ENCODE measurements at regions not wholly inside any gene's neighbourhood (a gene's known extent, or its start where the extent isn't known, plus 50 kb on each side); places are given as distances from the start of the nearest gene placed in this dataset.

GRCh38 chr13:68369739-68370138 is 1139.6 kb upstream of the PCDH9 start:
- FAIRE-seq, result peak; percentile 5
- Histone ChIP-seq H3K9me3 (ENCODE audit: insufficient read depth, low read depth, low read length) (no peaks in the 10 kb centered on the region), H3K4me3 (ENCODE audit: insufficient read depth, low read depth, low read length) (no peak overlapping the region), H3K4me2 (ENCODE audit: low read length) (no peak overlapping the region), H2AFZ (ENCODE audit: low read depth, low read length) (no peak overlapping the region), H3K79me2 (ENCODE audit: insufficient read depth, low read length) (no peaks in the 10 kb centered on the region), H3K27ac (ENCODE audit: low read depth, low read length) (no peak overlapping the region), H3K36me3 (ENCODE audit: insufficient read depth, low read length) (no peaks in the 10 kb centered on the region), H4K20me1 (ENCODE audit: insufficient read depth, low read length) (no peaks in the 10 kb centered on the region), H3K9ac (ENCODE audit: low read length) (no peak overlapping the region), H3K27me3 (ENCODE audit: insufficient read depth, low read length) (no peaks in the 10 kb centered on the region), H3K4me1 (ENCODE audit: insufficient read depth, low read length) (no peaks in the 10 kb centered on the region)
- Mint-ChIP-seq H3K9me3 (ENCODE audit: unreplicated experiment) (no peaks in the 10 kb centered on the region), H3K4me3 (ENCODE audit: unreplicated experiment) (no peak overlapping the region), H3K27ac (ENCODE audit: unreplicated experiment) (no peak overlapping the region), H3K27me3 (ENCODE audit: low read depth, unreplicated experiment) (no peaks in the 10 kb centered on the region), H3K36me3 (ENCODE audit: low read depth, unreplicated experiment) (no peaks in the 10 kb centered on the region), H3K4me1 (ENCODE audit: low read depth, unreplicated experiment) (peaks cover 6% of the 10 kb centered on the region)
- TF ChIP-seq CTCF (IDR thresholded peaks at IDR 0.05; ENCODE audit: insufficient read depth, low read depth, low read length), result no peak
- TF ChIP-seq EZH2 (IDR thresholded peaks at IDR 0.05; ENCODE audit: insufficient read depth, low read length), result no peak
- peak; percentile 46 for DNase-seq (ENCODE audit: low read depth)

GRCh38 chr13:68368922-68369321 is 1138.8 kb upstream of the PCDH9 start:
- FAIRE-seq (no peak), DNase-seq (ENCODE audit: low read depth) (no peak)
- H3K4me1 ChIP-seq (ENCODE audit: insufficient read depth, low read length), result no peaks in the 10 kb centered on the region
- no peaks in the 10 kb centered on the region for H3K36me3 ChIP-seq (ENCODE audit: insufficient read depth, low read length)
- no peaks in the 10 kb centered on the region for H4K20me1 ChIP-seq (ENCODE audit: insufficient read depth, low read length)
- H3K27me3 ChIP-seq (ENCODE audit: insufficient read depth, low read length), result no peaks in the 10 kb centered on the region
- H3K9me3 ChIP-seq (ENCODE audit: insufficient read depth, low read depth, low read length), result no peaks in the 10 kb centered on the region
- Mint-ChIP-seq H3K4me3 (ENCODE audit: unreplicated experiment) (no peak overlapping the region), H3K27ac (ENCODE audit: unreplicated experiment) (no peak overlapping the region), H3K4me1 (ENCODE audit: low read depth, unreplicated experiment) (peaks cover 6% of the 10 kb centered on the region), H3K36me3 (ENCODE audit: low read depth, unreplicated experiment) (no peaks in the 10 kb centered on the region), H3K9me3 (ENCODE audit: unreplicated experiment) (no peaks in the 10 kb centered on the region), H3K27me3 (ENCODE audit: low read depth, unreplicated experiment) (no peaks in the 10 kb centered on the region)
- no peaks in the 10 kb centered on the region for H3K79me2 ChIP-seq (ENCODE audit: insufficient read depth, low read length)
- H2AFZ ChIP-seq (ENCODE audit: low read depth, low read length), result no peak overlapping the region
- H3K27ac ChIP-seq (ENCODE audit: low read depth, low read length), result no peak overlapping the region
- no peak for TF ChIP-seq CTCF (IDR thresholded peaks at IDR 0.05; ENCODE audit: insufficient read depth, low read depth, low read length)
- no peak for TF ChIP-seq EZH2 (IDR thresholded peaks at IDR 0.05; ENCODE audit: insufficient read depth, low read length)
- H3K4me3 ChIP-seq (ENCODE audit: insufficient read depth, low read depth, low read length), result no peak overlapping the region
- no peak overlapping the region for H3K9ac ChIP-seq (ENCODE audit: low read length)
- no peak overlapping the region for H3K4me2 ChIP-seq (ENCODE audit: low read length)

- peaks cover 4% of the 10 kb centered on the region for H3K4me1 Mint-ChIP-seq (ENCODE audit: low read depth, unreplicated experiment)
- no peaks in the 10 kb centered on the region for H3K9me3 Mint-ChIP-seq (ENCODE audit: unreplicated experiment)
- no peak overlapping the region for H3K27ac ChIP-seq (ENCODE audit: low read depth, low read length)
- H4K20me1 ChIP-seq (ENCODE audit: insufficient read depth, low read length), result no peaks in the 10 kb centered on the region
- no peaks in the 10 kb centered on the region for H3K36me3 ChIP-seq (ENCODE audit: insufficient read depth, low read length)
- H3K79me2 ChIP-seq (ENCODE audit: insufficient read depth, low read length), result no peaks in the 10 kb centered on the region
- no peaks in the 10 kb centered on the region for H3K36me3 Mint-ChIP-seq (ENCODE audit: low read depth, unreplicated experiment)
- no peak for TF ChIP-seq EZH2 (IDR thresholded peaks at IDR 0.05; ENCODE audit: insufficient read depth, low read length)
- FAIRE-seq, result peak; percentile 20
- no peak for DNase-seq (ENCODE audit: low read depth)
- H2AFZ ChIP-seq (ENCODE audit: low read depth, low read length), result no peak overlapping the region
- no peaks in the 10 kb centered on the region for H3K27me3 ChIP-seq (ENCODE audit: insufficient read depth, low read length)
- H3K4me2 ChIP-seq (ENCODE audit: low read length), result no peak overlapping the region
- H3K9me3 ChIP-seq (ENCODE audit: insufficient read depth, low read depth, low read length), result no peaks in the 10 kb centered on the region
- H3K4me3 Mint-ChIP-seq (ENCODE audit: unreplicated experiment), result no peak overlapping the region
- no peak overlapping the region for H3K27ac Mint-ChIP-seq (ENCODE audit: unreplicated experiment)
- no peak overlapping the region for H3K9ac ChIP-seq (ENCODE audit: low read length)
- no peaks in the 10 kb centered on the region for H3K4me1 ChIP-seq (ENCODE audit: insufficient read depth, low read length)
- no peak overlapping the region for H3K4me3 ChIP-seq (ENCODE audit: insufficient read depth, low read depth, low read length)
- H3K27me3 Mint-ChIP-seq (ENCODE audit: low read depth, unreplicated experiment), result no peaks in the 10 kb centered on the region
Measured at GRCh38 chr13:68359105-68359504, 1129.0 kb upstream of the PCDH9 start.
